GM03348 (cell line): ENCODE measurements at regions not wholly inside any gene's neighbourhood (a gene's known extent, or its start where the extent isn't known, plus 50 kb on each side); places are given as distances from the start of the nearest gene placed in this dataset.
"Not testable (repeated sequence)": the region's sequence is repeated elsewhere in the genome, so short reads cannot be mapped to it uniquely, and the experiment has no call there.

Experiments used
- DNase-seq: peaks from one replicate; pipeline ENCODE4 v3.0.0; 2012; ENCODE audit warnings: low spot score

DNA sequence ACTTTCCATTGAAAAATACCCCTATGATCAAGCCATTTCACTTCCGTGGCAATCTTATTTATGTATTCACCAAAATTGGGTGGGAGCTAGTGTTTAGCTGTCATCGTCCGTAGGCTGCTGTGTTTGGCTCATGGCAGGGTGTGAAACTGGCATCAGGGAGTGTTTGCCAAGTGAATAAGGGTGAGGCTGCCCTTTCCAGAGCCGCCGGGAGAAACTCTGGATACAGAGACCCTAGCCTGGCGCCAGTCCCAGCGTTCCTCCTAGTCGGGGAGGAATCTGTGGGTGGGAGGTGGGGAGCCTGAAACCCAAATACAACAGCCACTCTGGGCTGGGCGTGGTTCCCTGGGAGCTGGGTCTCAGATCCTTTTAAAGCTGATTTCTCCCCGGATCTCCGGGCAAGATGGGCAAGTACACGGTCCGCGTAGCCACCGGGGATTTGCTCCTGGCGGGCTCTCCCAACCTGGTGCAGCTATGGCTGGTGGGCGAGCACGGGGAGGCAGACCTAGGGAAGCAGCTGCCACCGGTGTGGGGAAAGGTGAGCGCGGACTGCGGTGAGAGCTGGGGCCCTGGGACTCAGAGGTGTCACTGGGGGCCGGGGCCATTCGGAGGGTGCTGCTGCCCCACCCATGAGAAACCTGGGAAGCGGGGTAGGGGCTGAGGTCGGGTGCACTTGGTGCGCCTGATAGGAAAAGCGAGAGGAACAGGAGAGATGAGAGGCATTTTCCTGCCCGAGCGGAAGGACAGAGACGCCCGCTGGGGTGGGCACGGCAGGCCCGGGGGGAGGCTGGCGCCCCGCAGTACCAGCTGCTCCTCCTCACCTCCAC, 62.1 kb upstream of the TEKT1 start:
- DNase-seq, result no peak

- peak; percentile 40 for DNase-seq
Observed at GRCh38 chr17:6894206-6894528, 62.6 kb upstream of the TEKT1 start.

DNA sequence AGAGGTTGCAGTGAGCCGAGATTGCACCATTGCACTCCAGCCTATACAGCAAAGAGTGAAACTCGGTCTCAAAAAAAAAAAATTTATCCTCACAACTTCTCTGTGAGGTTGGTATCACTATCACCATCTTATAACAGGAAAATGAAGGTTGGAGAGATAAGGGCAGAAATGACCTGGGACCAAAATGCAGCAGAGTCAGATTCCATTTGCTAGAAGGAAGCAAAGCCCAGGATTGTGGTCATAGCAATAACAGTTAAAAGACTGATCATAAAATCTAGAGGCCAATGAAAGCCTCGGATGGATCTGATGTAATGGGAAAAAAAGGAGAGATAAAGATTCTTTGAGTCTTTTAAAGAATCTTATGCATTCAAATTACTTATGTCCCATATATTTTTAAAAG, 69.6 kb upstream of the TEKT1 start:
- no peak for DNase-seq

GRCh38 chr17:6903326-6903900, 71.9 kb upstream of the TEKT1 start:
- no peak for DNase-seq

DNA sequence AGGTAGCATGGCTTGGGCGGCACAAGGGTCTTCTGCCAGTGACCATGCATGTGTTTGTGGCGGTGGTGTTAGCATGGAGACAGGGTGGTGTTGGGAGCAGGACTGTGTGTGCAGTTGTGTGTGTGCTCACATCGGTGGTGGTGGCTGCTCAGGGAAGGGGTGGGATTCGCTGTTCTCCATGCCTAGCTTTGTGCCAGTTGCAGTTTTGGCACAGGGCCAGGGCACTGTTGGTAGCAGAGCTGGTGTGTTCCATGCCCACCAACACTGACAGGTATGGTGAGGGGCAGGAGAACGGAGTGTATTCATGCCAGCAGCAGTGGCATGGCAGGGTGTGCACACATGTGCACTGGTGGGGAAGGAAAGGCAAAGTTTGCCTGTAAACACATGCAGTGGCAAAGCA, 77.3 kb upstream of the TEKT1 start:
- no peak for DNase-seq

- DNase-seq, result peak; percentile 58
Observed at GRCh38 chr17:6910987-6911603, 79.6 kb upstream of the TEKT1 start.

- no peak for DNase-seq
Observed at GRCh38 chr17:6912110-6913051, 80.9 kb upstream of the TEKT1 start.

GRCh38 chr17:6913608-6914443, 82.0 kb upstream of the ALOX12 start:
- DNase-seq, result peak; percentile 85

DNA sequence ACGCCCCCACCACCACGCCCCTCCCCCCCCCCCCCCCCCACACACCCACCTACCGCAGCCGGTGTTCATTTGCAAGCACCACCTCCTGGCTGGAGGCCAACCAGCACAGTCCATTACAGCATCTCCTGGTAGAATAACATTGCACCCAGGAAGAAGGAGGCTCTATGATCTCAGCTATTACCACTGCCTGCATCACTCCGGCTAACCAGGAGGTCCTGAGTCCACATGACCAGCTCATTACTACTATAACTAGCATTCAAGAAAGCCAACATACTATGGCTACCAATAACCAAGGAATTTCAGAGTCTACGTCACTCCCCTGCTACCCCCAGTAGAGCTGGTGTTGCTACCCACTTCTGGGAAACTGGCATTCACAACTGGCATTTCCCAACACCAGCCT, 81.1 kb upstream of the ALOX12 start:
- no peak for DNase-seq

DNA sequence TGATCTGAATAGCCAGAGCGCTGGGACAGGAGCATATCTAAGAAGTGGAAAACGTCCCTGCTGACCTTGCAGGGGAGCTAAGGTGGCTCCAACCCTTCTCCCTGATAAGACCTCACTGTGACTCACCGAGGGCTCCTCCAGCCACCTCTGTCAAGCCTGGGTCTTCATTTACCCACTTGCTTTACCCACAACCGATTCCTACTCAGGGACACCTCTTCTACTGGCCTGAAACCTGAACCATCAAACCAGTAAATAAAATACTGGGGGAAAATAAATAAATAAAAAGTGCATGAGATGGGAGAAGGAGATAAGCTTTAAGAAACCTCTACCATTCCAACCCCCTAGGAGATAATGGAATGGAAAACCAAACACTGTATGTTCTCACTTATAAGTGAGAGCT, 80.2 kb upstream of the ALOX12 start:
- DNase-seq, result no peak

DNA sequence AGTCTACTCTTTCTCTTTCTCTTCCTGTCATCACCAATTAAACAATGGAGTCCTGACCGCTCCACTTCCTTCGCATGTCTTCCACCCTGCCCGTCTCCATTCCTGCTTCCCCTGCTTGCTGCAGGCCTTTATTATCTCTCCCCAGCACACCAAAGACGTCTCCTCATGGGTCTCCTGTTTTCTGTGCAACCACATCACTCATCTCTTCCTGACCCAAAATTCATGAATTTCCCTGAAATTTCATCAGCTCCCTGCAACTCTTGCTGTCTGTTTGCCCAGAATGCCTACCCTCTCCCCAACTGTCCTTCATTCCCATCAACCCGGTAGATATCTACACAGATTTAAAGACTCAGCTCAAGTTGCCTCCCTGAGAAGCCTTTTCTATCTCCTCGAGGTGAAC, 76.7 kb upstream of the ALOX12 start:
- no peak for DNase-seq

DNA sequence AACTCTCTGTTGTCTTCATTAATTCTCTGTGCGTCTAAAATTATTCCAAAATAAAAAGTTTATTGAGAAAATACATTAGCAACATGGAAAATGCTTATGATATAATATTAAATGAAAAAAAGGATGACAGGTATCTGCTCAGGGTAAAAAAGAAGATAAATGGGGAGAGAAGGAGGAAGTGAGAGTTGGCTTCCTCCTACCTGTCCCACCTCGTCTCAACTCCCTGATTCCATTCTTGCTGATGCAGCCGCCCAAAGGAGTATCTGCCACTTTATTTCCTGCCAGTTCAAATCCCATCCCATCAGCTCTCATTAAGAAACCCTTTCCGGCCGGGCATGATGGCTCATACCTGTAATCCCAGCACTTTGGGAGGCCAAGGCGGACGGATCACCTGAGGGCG, 72.5 kb upstream of the ALOX12 start:
- DNase-seq, result no peak

- DNase-seq, result no peak
Observed at GRCh38 chr17:6924208-6924607, 71.6 kb upstream of the ALOX12 start.

- DNase-seq, result no peak
Observed at GRCh38 chr17:6926667-6927066, 69.2 kb upstream of the ALOX12 start.

DNA sequence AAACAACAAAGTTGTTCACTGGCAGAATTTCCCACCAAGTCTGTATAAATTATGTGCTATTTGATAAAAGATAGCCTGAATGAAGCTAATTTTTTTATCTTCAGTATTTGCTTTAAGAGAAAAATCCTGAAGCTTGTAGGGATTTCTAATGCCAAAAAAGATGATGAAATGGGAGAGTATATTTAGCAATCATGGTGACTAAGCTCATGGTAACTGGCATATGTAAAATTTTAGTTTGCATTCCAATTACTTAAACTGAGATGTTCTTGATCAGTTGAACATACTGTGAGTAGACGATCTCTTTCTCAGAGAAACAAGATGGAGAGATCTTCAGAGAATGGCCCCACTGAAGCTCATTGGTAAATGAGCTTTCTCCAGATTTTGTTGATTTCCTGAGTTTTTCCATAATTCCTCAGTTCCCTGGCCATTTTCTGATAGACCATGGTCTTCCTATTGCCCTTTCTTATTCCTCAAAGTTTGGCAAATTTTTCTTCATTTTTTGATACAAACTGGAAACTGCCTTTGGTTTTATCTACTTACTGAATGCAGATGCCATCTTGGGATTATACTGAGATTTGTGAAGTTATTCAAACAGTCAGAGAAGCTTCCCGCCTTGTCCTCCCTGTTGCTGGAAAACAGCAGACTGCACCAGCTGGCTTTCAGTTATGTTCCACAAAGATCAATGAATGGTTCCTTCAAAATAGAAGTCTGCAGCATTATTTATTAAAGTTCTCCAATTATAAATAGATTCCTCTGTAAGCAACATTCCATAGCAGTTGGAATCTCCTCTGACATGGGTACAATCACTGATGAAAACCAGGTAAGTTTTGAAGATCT, 68.3 kb upstream of the ALOX12 start:
- DNase-seq, result peak; percentile 62

DNA sequence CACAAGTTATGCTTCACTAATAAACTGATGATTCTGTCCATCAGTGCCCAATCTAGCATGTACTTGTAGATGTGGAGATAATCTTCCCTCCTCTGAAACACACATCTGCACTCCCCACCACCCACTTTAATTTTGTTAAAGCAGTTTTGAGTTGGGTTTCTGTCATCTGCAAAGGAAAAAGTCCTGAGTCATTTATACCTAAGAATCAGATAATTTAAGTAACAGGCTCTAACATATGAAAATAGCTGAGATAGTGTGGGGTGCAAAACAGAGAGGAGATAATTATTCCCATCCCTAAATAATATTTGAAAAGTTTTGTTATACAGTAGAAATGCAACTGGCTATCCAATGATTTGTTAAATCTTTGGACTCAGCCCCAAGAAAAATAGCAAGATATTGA, 67.7 kb upstream of the ALOX12 start:
- DNase-seq, result no peak

DNA sequence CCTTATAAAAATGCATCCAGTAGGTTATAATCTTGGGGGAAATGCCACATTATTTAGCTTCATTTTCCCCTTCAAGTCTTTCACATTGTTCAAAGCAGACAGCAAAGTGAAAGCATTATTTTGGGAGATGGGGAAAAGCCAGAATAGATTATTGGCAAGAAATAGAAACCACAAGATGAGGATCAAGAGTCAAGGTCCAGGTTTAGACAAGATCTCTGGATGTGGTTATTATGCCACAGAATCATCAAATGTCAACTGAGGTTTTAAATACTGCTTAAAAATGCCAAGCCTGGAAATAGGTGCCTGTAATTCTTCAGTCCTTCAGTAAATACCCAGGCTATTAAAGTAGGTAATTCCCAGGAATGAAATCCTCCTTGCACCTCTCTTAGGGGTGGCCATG, 65.1 kb upstream of the ALOX12 start:
- DNase-seq, result peak; percentile 33

- not testable (repeated sequence) for DNase-seq
Observed at GRCh38 chr17:6934544-6934943, 61.3 kb upstream of the ALOX12 start.

DNA sequence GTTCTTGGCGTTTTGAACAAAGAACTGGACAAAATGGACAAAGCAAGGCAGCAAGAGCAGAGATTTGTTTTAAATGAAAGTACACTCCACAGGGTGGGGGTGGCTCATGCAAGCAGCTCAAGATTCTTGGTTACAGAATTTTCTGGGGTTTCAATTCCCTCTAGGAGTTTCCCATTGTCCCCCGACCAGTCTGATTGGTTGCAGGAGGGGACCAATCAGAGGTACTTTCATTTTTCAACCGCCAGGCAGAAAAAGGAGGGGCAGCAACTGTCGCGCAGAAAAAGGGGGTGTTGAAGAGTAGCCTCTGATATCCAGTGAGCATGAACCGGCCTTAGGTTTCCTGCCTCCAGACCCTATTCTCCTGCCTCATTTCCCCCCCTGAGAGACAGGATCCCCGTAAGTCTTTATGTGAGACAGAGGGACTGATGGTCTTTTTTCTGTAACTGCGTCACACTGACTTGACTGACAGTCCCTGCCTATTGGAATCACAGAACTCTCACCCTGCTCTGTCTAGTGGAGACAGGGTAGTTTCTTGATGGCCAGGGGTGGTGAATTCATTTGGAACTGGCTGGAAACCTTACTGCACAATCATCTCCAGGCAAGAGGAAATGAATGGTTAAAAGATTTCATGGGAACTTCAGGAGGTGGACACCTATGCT, 59.4 kb upstream of the ALOX12 start:
- DNase-seq, result no peak

GRCh38 chr17:6938637-6939036, 57.2 kb upstream of the ALOX12 start:
- DNase-seq, result no peak
